GM12878 (cell line): ENCODE measurements at regions not wholly inside any gene's neighbourhood (a gene's known extent, or its start where the extent isn't known, plus 50 kb on each side); places are given as distances from the start of the nearest gene placed in this dataset.

Source experiments
- CBX5 ChIP-seq: sonication (generic); IDR thresholded peaks from 2 replicates; pipeline ENCODE4 v1.6.1; 2016; ENCODE audit warnings: low read depth, moderate library complexity, mild to moderate bottlenecking, inconsistent platforms
- EZH2 ChIP-seq: IDR thresholded peaks from 2 replicates; pipeline ENCODE4 v1.6.1; 2012; ENCODE audit warnings: low read depth, mild to moderate bottlenecking, control low read depth, inconsistent platforms, low read length, borderline replicate concordance; ENCODE audit not compliant: control insufficient read depth
- HDGF ChIP-seq: fragments of 450-650 bp; IDR thresholded peaks from 2 replicates; pipeline ENCODE4 v1.6.1; 2016; ENCODE audit warnings: antibody characterized with exemption
- MEF2A ChIP-seq: IDR thresholded peaks from 2 replicates; pipeline ENCODE4 v1.6.1; 2011; ENCODE audit warnings: low read depth, mild to moderate bottlenecking, low read length, moderate library complexity; ENCODE audit not compliant: insufficient read depth
- MXI1 ChIP-seq: fragments of 150-350 bp; IDR thresholded peaks from 2 replicates; pipeline ENCODE4 v1.6.1; 2011; ENCODE audit warnings: low read depth, mild to moderate bottlenecking, inconsistent platforms, low read length, improper control_type of control experiment
- NKRF ChIP-seq: fragments of 450-650 bp; conservative IDR thresholded peaks from 2 replicates; pipeline ENCODE4 v1.6.1; 2017; ENCODE audit warnings: mild to moderate bottlenecking, moderate library complexity
- RB1 ChIP-seq: fragments of 450-650 bp; formaldehyde crosslinking; IDR thresholded peaks from 2 replicates; pipeline ENCODE4 v1.6.1; 2017; ENCODE audit warnings: mild to moderate bottlenecking, borderline replicate concordance
- RELA ChIP-seq: fragments of 450-650 bp; IDR thresholded peaks from 2 replicates; pipeline ENCODE4 v1.8.0; 2014; ENCODE audit warnings: borderline replicate concordance; ENCODE audit not compliant: partially characterized antibody
- SKIL ChIP-seq: fragments of 450-650 bp; IDR thresholded peaks from 2 replicates; pipeline ENCODE4 v1.6.1; 2017; ENCODE audit warnings: mild to moderate bottlenecking, low read depth, inconsistent platforms; ENCODE audit not compliant: poor library complexity, severe bottlenecking
- SPI1 ChIP-seq: IDR thresholded peaks from 2 replicates; pipeline ENCODE4 v1.6.1; 2011; ENCODE audit warnings: low read depth, mild to moderate bottlenecking, low read length, moderate library complexity, borderline replicate concordance; ENCODE audit not compliant: insufficient read depth
- TAF1 ChIP-seq: IDR thresholded peaks from 2 replicates; pipeline ENCODE4 v1.6.1; 2011; ENCODE audit warnings: mild to moderate bottlenecking, low read depth, low read length, borderline replicate concordance
- TF ChIP-seq, protein P1 (sequence below), 3 experiments: IDR thresholded peaks in 2 of 3; conservative IDR thresholded peaks in 1 of 3; 2 replicates each; pipeline ENCODE4 v1.5.1; 2011; ENCODE audit warnings: low read depth in 3 of 3, low read length in 3 of 3, mild to moderate bottlenecking in 3 of 3, control low read depth in 2 of 3, moderate library complexity in 2 of 3, inconsistent platforms in 1 of 3, mixed read lengths in 1 of 3; ENCODE audit not compliant: control insufficient read depth in 2 of 3, insufficient read depth in 1 of 3; ENCODE audit errors: extremely low read depth in 1 of 3

- no peak for TF ChIP-seq HDGF
- TF ChIP-seq NKRF = no peak
- TF ChIP-seq EZH2 = no peak
- TF ChIP-seq RELA = no peak
- TF ChIP-seq CBX5 = no peak
- no peak for TF ChIP-seq MXI1
- TF ChIP-seq SKIL = no peak
- no peak for TF ChIP-seq TAF1
- TF ChIP-seq, protein P1, sequence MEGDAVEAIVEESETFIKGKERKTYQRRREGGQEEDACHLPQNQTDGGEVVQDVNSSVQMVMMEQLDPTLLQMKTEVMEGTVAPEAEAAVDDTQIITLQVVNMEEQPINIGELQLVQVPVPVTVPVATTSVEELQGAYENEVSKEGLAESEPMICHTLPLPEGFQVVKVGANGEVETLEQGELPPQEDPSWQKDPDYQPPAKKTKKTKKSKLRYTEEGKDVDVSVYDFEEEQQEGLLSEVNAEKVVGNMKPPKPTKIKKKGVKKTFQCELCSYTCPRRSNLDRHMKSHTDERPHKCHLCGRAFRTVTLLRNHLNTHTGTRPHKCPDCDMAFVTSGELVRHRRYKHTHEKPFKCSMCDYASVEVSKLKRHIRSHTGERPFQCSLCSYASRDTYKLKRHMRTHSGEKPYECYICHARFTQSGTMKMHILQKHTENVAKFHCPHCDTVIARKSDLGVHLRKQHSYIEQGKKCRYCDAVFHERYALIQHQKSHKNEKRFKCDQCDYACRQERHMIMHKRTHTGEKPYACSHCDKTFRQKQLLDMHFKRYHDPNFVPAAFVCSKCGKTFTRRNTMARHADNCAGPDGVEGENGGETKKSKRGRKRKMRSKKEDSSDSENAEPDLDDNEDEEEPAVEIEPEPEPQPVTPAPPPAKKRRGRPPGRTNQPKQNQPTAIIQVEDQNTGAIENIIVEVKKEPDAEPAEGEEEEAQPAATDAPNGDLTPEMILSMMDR (IDR thresholded peaks at IDR 0.05 in 2 of 3, conservative IDR thresholded peaks at IDR 0.05 in 1 of 3; ENCODE audit: control insufficient read depth in 2 of 3, extremely low read depth in 1 of 3, insufficient read depth in 1 of 3, low read depth in 3 of 3, low read length in 3 of 3) = no peak
- TF ChIP-seq SPI1 = no peak
- no peak for TF ChIP-seq MEF2A
- no peak for TF ChIP-seq RB1
Observed at GRCh38 chr18:46271488-46271887, 167.3 kb downstream of the HAUS1 start.
